Left lung (tissue), 4 donors: ENCODE measurements at regions not wholly inside any gene's neighbourhood (a gene's known extent, or its start where the extent isn't known, plus 50 kb on each side); places are given as distances from the start of the nearest gene placed in this dataset.

Source experiments
- ATAC-seq: fragments of 200-7000 bp; cut with Tn5 transposase; one replicate; pipeline ENCODE4 v1.9.1; 2020; ENCODE audit warnings: moderate library complexity
- DNase-seq, 4 donors: peaks; one replicate each; pipeline ENCODE4 v3.0.0-alpha.2; 2013 to 2020
- H3K27ac ChIP-seq, 2 donors: fragments of 200-600 bp; sonication (generic) in 1 of 2; one replicate each; pipeline versions ENCODE4 v1.5.0 to v1.8.0; 2020 to 2021
- H3K27me3 ChIP-seq, 2 donors: fragments of 200-600 bp; sonication (generic) in 1 of 2; one replicate each; pipeline versions ENCODE4 v1.5.0 to v1.8.0; 2020 to 2021
- H3K36me3 ChIP-seq, 2 donors: fragments of 200-600 bp; sonication (generic) in 1 of 2; one replicate each; pipeline versions ENCODE4 v1.5.0 to v1.8.0; 2020 to 2021
- H3K4me1 ChIP-seq, 2 donors: fragments of 200-600 bp; one replicate each; pipeline ENCODE4 v1.8.0; 2021
- H3K4me3 ChIP-seq, 2 donors: fragments of 200-600 bp; sonication (generic) in 1 of 2; one replicate each; pipeline versions ENCODE4 v1.5.0 to v1.8.0; 2020 to 2021; ENCODE audit warnings: mild to moderate bottlenecking in 1 of 2
- H3K9me3 ChIP-seq, 2 donors: fragments of 200-600 bp; sonication (generic) in 1 of 2; one replicate each; pipeline versions ENCODE4 v1.5.0 to v1.8.0; 2020 to 2021
- intact Hi-C, 2 donors: fragments of 100-400 bp; cut with DNase I; formaldehyde crosslinking; loops; one replicate each; pipeline versions ENCODE4 v1.11.2 to v1.14.2; 2022
- TF ChIP-seq, protein P1 (sequence below), 2 donors: fragments of 200-600 bp; sonication (generic) in 1 of 2; IDR thresholded peaks; one replicate each; pipeline versions ENCODE4 v1.5.0 to v1.8.0; 2021; ENCODE audit warnings: antibody characterized with exemption in 2 of 2
- donor health status: DM: no; HTN: yes; CAD: no.
- donor health status: DM: no; HTN: no; CAD: no.

DNA sequence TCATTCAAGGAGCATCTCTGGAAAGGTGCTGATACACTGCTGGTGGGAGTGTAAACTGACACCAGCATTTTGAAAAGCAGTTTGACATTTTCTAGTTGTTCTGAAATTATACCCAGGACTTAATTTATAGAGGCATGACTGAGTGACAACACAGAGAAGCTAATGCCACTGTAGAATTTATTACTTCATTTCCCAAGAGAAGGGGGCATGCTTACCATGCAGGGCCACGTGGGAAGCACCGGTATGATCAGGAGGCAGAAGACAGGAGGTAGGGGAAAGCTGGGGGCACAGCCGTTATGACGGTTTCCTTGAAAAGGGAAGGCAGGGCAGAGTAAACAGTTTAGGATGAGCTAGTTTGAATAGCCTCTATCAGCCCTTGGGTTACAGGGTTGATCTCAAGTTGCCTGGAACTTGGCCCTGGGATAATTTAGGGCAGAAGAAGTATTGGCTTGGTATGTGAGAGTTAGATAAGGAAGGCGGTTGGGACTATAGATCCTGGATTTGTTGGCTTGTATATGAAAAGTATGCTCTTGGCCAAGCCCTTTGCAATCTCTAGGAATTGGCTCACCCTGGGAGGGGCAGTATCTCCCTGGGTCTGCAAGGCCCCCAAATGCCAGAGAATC lies 305.7 kb downstream of the ENC1 start:
- TF ChIP-seq, protein P1, sequence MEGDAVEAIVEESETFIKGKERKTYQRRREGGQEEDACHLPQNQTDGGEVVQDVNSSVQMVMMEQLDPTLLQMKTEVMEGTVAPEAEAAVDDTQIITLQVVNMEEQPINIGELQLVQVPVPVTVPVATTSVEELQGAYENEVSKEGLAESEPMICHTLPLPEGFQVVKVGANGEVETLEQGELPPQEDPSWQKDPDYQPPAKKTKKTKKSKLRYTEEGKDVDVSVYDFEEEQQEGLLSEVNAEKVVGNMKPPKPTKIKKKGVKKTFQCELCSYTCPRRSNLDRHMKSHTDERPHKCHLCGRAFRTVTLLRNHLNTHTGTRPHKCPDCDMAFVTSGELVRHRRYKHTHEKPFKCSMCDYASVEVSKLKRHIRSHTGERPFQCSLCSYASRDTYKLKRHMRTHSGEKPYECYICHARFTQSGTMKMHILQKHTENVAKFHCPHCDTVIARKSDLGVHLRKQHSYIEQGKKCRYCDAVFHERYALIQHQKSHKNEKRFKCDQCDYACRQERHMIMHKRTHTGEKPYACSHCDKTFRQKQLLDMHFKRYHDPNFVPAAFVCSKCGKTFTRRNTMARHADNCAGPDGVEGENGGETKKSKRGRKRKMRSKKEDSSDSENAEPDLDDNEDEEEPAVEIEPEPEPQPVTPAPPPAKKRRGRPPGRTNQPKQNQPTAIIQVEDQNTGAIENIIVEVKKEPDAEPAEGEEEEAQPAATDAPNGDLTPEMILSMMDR (IDR thresholded peaks at IDR 0.05) = no peak
- Histone ChIP-seq H3K4me1 (no peaks in the 10 kb centered on the region), H3K36me3 (no peaks in the 10 kb centered on the region), H3K4me3 (no peak overlapping the region), H3K27ac (no peak overlapping the region), H3K27me3 (no peaks in the 10 kb centered on the region), H3K9me3 (no peaks in the 10 kb centered on the region)
- DNase-seq = no peak
- ATAC-seq = no peak
- intact Hi-C loops = no loop called here

DNA sequence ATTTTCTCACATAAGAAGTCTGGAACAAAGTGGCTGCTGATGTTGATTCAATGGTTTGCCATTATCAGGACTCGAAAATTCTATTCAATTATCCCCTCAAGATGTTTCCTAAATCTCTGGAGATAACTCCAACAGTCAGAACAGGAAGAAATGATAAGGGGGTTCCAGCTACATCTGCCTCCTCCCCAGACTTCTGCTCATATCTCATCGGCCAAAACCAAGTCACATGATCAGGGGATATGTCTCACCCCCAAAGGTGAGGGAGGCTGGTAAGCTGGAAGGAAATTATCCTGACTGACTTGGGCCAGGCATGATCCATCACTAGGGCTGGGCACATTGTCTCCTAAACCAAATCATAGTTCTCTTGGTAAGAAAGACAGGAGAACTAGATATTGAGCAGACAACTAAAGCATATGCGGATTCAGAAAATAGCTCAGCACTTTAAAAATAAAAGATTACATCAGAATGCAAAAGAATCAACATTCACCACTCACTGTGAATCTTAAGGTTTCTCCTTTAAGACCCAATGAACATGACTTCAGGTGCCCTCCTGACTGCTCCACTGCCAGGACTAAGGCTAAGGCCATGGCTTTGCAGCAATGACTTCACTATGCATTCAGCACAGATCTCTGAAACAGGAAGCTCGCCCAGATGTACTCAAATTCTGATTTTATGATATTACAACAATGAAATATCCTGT lies 306.3 kb downstream of the ENC1 start:
- ATAC-seq = no peak

DNA sequence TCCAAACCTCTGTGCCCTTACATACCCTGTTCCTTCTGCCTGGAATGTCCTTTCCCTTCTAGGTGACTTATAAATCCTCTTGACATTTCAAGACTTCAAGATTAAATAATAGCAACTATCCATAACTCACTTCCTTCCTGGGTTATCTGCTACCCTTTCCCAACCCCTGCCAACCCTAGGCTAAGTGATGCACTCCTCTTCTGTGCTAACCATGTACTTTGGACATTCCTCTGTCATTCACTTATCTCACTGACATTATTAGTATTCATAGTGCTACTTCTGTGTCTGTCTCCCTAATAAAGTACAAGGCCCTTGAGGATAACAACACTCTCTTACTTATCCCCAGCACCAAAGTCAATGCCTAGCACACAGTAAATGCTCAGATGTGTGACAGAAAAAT lies 307.1 kb downstream of the ENC1 start:
- H3K27me3 ChIP-seq = no peaks in the 10 kb centered on the region
- ATAC-seq = no peak
- H3K9me3 ChIP-seq = no peaks in the 10 kb centered on the region
- H3K36me3 ChIP-seq = no peaks in the 10 kb centered on the region
- DNase-seq = no peak
- no peak overlapping the region for H3K4me3 ChIP-seq
- H3K27ac ChIP-seq = no peak overlapping the region
- H3K4me1 ChIP-seq = no peaks in the 10 kb centered on the region
- intact Hi-C loops = no loop called here
- TF ChIP-seq, protein P1 (IDR thresholded peaks at IDR 0.05) = no peak

More for the DNA sequence above, 306.3 kb downstream of the ENC1 start:
- no peaks in the 10 kb centered on the region for H3K9me3 ChIP-seq
- H3K4me3 ChIP-seq = no peak overlapping the region
- intact Hi-C loops = no loop called here
- DNase-seq = no peak
- no peak overlapping the region for H3K27ac ChIP-seq
- TF ChIP-seq, protein P1 (IDR thresholded peaks at IDR 0.05) = no peak
- H3K36me3 ChIP-seq = no peaks in the 10 kb centered on the region
- H3K27me3 ChIP-seq = no peaks in the 10 kb centered on the region
- no peaks in the 10 kb centered on the region for H3K4me1 ChIP-seq

DNA sequence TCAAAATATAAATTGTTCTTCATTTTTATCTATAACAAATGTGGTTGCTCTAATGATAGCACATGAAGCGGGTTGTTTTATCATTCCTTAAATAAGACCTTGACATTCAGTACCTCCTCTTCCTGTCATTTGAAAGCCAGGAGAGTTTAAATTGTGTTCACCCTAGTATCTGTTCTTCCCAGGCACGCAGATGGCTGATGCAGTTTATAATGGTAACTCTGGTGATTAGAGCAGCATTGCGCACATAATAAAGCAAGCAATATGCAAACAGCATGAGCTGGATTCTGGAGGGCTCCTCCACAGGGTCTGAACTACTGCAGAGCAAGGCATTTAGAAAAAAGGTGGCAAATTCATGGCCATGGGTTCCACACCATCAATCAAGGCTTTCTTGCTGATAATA lies 307.8 kb downstream of the ENC1 start:
- Histone ChIP-seq H3K9me3 (no peaks in the 10 kb centered on the region), H3K36me3 (no peaks in the 10 kb centered on the region), H3K27ac (no peak overlapping the region), H3K4me1 (no peaks in the 10 kb centered on the region), H3K27me3 (no peaks in the 10 kb centered on the region), H3K4me3 (no peak overlapping the region)
- no peak for ATAC-seq
- intact Hi-C loops = no loop called here
- TF ChIP-seq, protein P1 (IDR thresholded peaks at IDR 0.05) = no peak
- DNase-seq = no peak

DNA sequence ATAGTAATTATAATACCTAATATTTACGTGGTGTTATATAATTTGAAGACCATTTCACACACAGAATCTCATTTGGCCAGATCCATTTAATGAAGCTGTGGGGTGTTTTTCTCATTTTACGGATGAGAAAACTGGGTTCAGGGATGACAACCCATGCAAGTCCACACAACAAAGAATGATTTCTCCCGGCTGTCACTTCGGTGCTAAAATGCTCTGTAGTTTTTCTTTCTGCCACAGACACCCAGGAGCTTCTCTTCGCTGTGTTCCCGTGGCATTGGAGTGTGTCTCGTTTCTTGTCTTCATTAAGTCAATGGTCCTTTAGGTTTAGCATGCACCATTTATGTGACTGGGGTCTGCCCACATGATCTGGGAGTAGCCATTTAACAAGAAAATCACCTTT lies 308.5 kb downstream of the ENC1 start:
- intact Hi-C loops = no loop called here
- DNase-seq (no peak), ATAC-seq (no peak)
- H3K27me3 ChIP-seq = no peaks in the 10 kb centered on the region
- no peaks in the 10 kb centered on the region for H3K4me1 ChIP-seq
- TF ChIP-seq, protein P1 (IDR thresholded peaks at IDR 0.05) = no peak
- no peak overlapping the region for H3K27ac ChIP-seq
- no peaks in the 10 kb centered on the region for H3K9me3 ChIP-seq
- H3K4me3 ChIP-seq = no peak overlapping the region
- no peaks in the 10 kb centered on the region for H3K36me3 ChIP-seq
